RWPE2 (cell line): ENCODE measurements at regions not wholly inside any gene's neighbourhood (a gene's known extent, or its start where the extent isn't known, plus 50 kb on each side); places are given as distances from the start of the nearest gene placed in this dataset.

Experiments
- ATAC-seq: fragments of 200-7000 bp; cut with Tn5 transposase; 3 replicates; pipeline ENCODE4 v1.9.1; 2021; ENCODE audit warnings: low read depth
- DNase-seq: peaks from one replicate; pipeline ENCODE4 v3.0.0-alpha.2; 2020; ENCODE audit warnings: low spot score
- H3K27ac ChIP-seq: fragments of 450-650 bp; 2 replicates; pipeline ENCODE4 v1.5.1; 2017; ENCODE audit warnings: mild to moderate bottlenecking; ENCODE audit not compliant: poor library complexity, severe bottlenecking
- H3K27me3 ChIP-seq: fragments of 250-450 bp; sonication (Bioruptor Pico); 2 replicates; pipeline ENCODE4 v1.5.1; 2021; ENCODE audit warnings: mild to moderate bottlenecking, moderate library complexity; ENCODE audit not compliant: insufficient read depth, poor library complexity, severe bottlenecking
- H3K36me3 ChIP-seq: fragments of 250-450 bp; sonication (Bioruptor Pico); 2 replicates; pipeline ENCODE4 v1.5.1; 2020; ENCODE audit warnings: low read depth, mild to moderate bottlenecking, moderate library complexity
- H3K4me1 ChIP-seq: fragments of 250-450 bp; sonication (Bioruptor Pico); 2 replicates; pipeline ENCODE4 v1.5.1; 2021; ENCODE audit warnings: mild to moderate bottlenecking, moderate library complexity; ENCODE audit not compliant: insufficient read depth, poor library complexity, severe bottlenecking
- H3K4me3 ChIP-seq: fragments of 250-450 bp; sonication (Bioruptor Pico); 2 replicates; pipeline ENCODE4 v1.5.1; 2021; ENCODE audit warnings: mild to moderate bottlenecking, moderate library complexity; ENCODE audit not compliant: severe bottlenecking
- H3K9me3 ChIP-seq: fragments of 250-450 bp; sonication (Bioruptor Pico); 2 replicates; pipeline ENCODE4 v1.5.1; 2021; ENCODE audit warnings: mild to moderate bottlenecking, moderate library complexity; ENCODE audit not compliant: severe bottlenecking
- TF ChIP-seq, protein P1 (sequence below): fragments of 450-650 bp; IDR thresholded peaks from one replicate; pipeline ENCODE4 v1.5.1; 2017; ENCODE audit warnings: mild to moderate bottlenecking, moderate library complexity; ENCODE audit not compliant: poor library complexity, severe bottlenecking

DNA sequence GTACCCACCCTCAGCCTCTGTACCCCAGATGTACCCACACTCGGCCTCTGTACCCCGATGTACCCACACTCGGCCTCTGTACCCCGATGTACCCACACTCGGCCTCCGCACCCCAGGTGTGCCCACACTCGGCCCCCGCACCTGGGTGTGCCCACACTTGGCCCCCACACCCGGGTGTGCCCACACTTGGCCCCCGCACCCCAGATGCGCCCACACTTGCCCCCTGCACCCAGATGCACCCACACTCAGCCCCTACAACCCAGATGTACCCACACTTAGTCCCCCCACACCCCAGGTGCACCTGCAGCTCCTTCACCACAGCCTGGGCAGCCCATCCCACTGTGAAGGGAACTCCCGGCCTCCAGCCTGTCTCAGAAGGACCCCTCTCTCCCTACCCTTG, 69.7 kb downstream of the PEX11G start:
- Histone ChIP-seq H3K4me3 (no peak overlapping the region), H3K36me3 (peaks cover 15% of the 10 kb centered on the region), H3K4me1 (peaks cover 15% of the 10 kb centered on the region), H3K27ac (no peak overlapping the region), H3K27me3 (no peaks in the 10 kb centered on the region), H3K9me3 (no peaks in the 10 kb centered on the region)
- no peak for DNase-seq
- ATAC-seq: no peak
- TF ChIP-seq, protein P1, sequence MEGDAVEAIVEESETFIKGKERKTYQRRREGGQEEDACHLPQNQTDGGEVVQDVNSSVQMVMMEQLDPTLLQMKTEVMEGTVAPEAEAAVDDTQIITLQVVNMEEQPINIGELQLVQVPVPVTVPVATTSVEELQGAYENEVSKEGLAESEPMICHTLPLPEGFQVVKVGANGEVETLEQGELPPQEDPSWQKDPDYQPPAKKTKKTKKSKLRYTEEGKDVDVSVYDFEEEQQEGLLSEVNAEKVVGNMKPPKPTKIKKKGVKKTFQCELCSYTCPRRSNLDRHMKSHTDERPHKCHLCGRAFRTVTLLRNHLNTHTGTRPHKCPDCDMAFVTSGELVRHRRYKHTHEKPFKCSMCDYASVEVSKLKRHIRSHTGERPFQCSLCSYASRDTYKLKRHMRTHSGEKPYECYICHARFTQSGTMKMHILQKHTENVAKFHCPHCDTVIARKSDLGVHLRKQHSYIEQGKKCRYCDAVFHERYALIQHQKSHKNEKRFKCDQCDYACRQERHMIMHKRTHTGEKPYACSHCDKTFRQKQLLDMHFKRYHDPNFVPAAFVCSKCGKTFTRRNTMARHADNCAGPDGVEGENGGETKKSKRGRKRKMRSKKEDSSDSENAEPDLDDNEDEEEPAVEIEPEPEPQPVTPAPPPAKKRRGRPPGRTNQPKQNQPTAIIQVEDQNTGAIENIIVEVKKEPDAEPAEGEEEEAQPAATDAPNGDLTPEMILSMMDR: no peak

DNA sequence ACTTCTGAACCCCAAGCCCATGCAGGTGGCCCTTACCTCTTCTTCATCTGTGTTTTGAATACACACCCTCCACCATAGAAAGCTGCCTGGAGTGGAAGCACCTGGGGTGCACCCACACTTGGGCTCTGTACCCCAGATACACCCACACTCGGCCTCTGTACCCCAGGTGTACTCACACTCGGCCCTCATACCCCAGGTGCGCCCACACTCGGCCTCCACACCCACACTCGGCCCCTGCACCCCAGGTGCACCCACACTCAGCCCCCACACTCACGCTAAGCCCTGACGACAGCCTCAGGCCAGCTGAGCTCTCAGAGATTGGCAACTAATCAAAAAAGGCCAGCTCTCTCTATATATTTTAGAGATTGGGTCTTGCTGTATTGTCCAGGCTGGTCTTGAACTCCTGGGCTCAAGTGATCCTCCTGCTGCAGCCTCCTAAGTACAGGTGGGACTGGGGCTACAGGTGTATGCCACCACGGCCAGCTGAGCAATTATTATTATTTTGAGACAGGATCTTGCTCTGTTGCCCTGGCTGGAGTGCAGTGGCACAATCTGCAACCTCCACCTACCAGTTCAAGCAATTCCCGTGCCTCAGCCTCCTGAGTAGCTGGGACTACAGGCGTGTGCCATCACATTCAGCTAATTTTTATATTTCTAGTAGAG, 68.9 kb downstream of the PEX11G start:
- Histone ChIP-seq H3K36me3 (peaks cover 19% of the 10 kb centered on the region), H3K27me3 (no peaks in the 10 kb centered on the region), H3K27ac (peak overlapping the region; percentile 90), H3K9me3 (no peaks in the 10 kb centered on the region), H3K4me1 (peaks cover 21% of the 10 kb centered on the region), H3K4me3 (no peak overlapping the region)
- TF ChIP-seq, protein P1: no peak
- DNase-seq (no peak), ATAC-seq (no peak)

DNA sequence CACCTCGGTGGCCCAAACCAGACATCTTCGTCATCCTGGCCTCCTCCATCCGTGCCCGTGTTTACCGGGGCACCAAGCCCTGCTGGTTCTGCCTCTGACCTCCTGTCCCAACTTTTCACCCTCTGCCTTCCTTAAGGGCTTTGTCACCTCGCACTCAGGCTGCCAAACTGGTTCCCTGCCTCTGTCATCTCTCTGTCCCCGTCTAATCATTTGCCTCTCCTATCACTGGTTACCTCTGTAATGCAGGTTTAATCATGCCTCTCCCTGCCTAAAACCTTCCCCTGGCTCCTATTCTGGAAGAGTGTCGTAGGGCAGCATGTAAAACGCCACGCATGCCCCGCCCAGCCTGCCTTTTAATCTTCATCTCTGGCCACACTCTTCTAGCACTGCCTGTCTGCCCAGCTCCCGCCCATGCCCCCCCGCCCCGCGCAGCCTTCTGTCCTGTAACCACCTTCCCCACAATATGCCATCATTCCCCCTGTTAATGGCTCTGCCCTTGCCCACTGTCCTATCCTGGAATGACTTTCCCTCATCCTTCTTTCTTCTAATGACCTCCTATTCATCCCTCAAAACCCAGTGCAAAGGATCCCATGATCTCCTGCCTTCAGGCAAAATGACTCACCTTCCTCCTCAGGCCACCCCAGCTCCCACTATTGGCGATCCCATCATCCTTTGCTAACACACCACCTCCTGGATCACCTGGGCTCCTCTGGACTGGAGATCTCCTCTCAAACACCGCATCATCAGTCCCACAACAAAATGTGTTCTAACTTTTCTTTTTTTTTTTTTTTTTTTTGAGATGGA, 66.7 kb downstream of the PEX11G start:
- TF ChIP-seq, protein P1: no peak
- peaks cover 27% of the 10 kb centered on the region for H3K36me3 ChIP-seq
- no peak overlapping the region for H3K4me3 ChIP-seq
- DNase-seq (no peak), ATAC-seq (no peak)
- no peaks in the 10 kb centered on the region for H3K27me3 ChIP-seq
- no peaks in the 10 kb centered on the region for H3K9me3 ChIP-seq
- H3K4me1 ChIP-seq: peaks cover 40% of the 10 kb centered on the region
- H3K27ac ChIP-seq: peak overlapping the region; percentile 90
